Endothelial cell of umbilical vein (primary cell): ENCODE measurements at regions not wholly inside any gene's neighbourhood (a gene's known extent, or its start where the extent isn't known, plus 50 kb on each side); places are given as distances from the start of the nearest gene placed in this dataset.

Experiments used
- CTCF ChIP-seq, 2 donors: IDR thresholded peaks; 1 replicate in 1 of 2; 2 replicates in 1 of 2; pipeline ENCODE4 v1.5.1; 2011; ENCODE audit warnings: low read length in 2 of 2, mild to moderate bottlenecking in 2 of 2, moderate library complexity in 2 of 2, control low read depth in 1 of 2, inconsistent platforms in 1 of 2, low read depth in 1 of 2; ENCODE audit not compliant: insufficient read depth in 1 of 2; ENCODE audit errors: extremely low read depth in 1 of 2
- EZH2 ChIP-seq: IDR thresholded peaks from 2 replicates; pipeline ENCODE4 v1.6.1; 2012; ENCODE audit warnings: borderline replicate concordance, low read depth, mild to moderate bottlenecking, moderate library complexity, low read length, inconsistent platforms; ENCODE audit not compliant: severe bottlenecking
- JUN ChIP-seq: IDR thresholded peaks from 2 replicates; pipeline ENCODE4 v1.6.1; 2011; ENCODE audit warnings: borderline replicate concordance, low read depth; ENCODE audit not compliant: insufficient read length, insufficient read depth
- POLR2A ChIP-seq: IDR thresholded peaks from 2 replicates; pipeline ENCODE4 v1.6.1; 2012; ENCODE audit warnings: low read depth, mild to moderate bottlenecking, control low read depth, low read length
- POLR2AphosphoS5 ChIP-seq: IDR thresholded peaks from 2 replicates; pipeline ENCODE4 v1.6.1; 2012; ENCODE audit warnings: low read depth, mild to moderate bottlenecking, control low read depth, low read length, moderate library complexity; ENCODE audit not compliant: insufficient read depth

GRCh38 chr1:56315293-56315942, 263.9 kb downstream of the PLPP3 start:
- TF ChIP-seq CTCF (IDR thresholded peaks at IDR 0.05; ENCODE audit: extremely low read depth in 1 of 2, insufficient read depth in 1 of 2, low read depth in 1 of 2, low read length in 2 of 2): no peak
- TF ChIP-seq EZH2: no peak
- no peak for TF ChIP-seq POLR2A
- no peak for TF ChIP-seq POLR2AphosphoS5
- no peak for TF ChIP-seq JUN
